SK-N-SH treated with all-trans-retinoic acid at 6 μM for 48 hours (cell line): ENCODE measurements at regions not wholly inside any gene's neighbourhood (a gene's known extent, or its start where the extent isn't known, plus 50 kb on each side); places are given as distances from the start of the nearest gene placed in this dataset.
"Not testable (repeated sequence)": the region's sequence is repeated elsewhere in the genome, so short reads cannot be mapped to it uniquely, and the experiment has no call there.

Experiments used
- ATAC-seq: fragments of 200-7000 bp; cut with Tn5 transposase; 3 replicates; pipeline ENCODE4 v1.9.1; 2020; ENCODE audit warnings: mild to moderate bottlenecking, moderate library complexity
- ARNTL ChIP-seq: fragments of 450-650 bp; formaldehyde crosslinking; IDR thresholded peaks from 2 replicates; pipeline ENCODE4 v1.5.0; 2020; ENCODE audit warnings: low read depth, mild to moderate bottlenecking, moderate library complexity, borderline replicate concordance
- CSDC2 ChIP-seq: fragments of 250-450 bp; sonication (Bioruptor Pico); IDR thresholded peaks from 2 replicates; pipeline ENCODE4 v1.5.0; 2020; ENCODE audit warnings: mild to moderate bottlenecking, moderate library complexity
- ESRRG ChIP-seq: fragments of 250-450 bp; sonication (Bioruptor Pico); IDR thresholded peaks from 2 replicates; pipeline ENCODE4 v1.6.1; 2021; ENCODE audit warnings: mild to moderate bottlenecking
- GLIS3 ChIP-seq: fragments of 250-450 bp; sonication (Bioruptor Pico); IDR thresholded peaks from 2 replicates; pipeline ENCODE4 v1.5.0; 2020; ENCODE audit warnings: mild to moderate bottlenecking, moderate library complexity
- ISL1 ChIP-seq: fragments of 250-450 bp; sonication (Bioruptor Pico); IDR thresholded peaks from 2 replicates; pipeline ENCODE4 v2.1.2; 2022; ENCODE audit warnings: mild to moderate bottlenecking, moderate library complexity
- OSR1 ChIP-seq: fragments of 250-450 bp; sonication (Bioruptor Pico); IDR thresholded peaks from 2 replicates; pipeline ENCODE4 v1.8.0; 2022; ENCODE audit warnings: moderate library complexity, mild to moderate bottlenecking, inconsistent platforms
- PATZ1 ChIP-seq: fragments of 250-450 bp; sonication (Bioruptor Pico); IDR thresholded peaks from 2 replicates; pipeline ENCODE4 v1.8.0; 2020; ENCODE audit warnings: mild to moderate bottlenecking, moderate library complexity, borderline replicate concordance
- PPARA ChIP-seq: fragments of 250-450 bp; sonication (Bioruptor Pico); IDR thresholded peaks from 2 replicates; pipeline ENCODE4 v1.5.0; 2020; ENCODE audit warnings: mild to moderate bottlenecking, borderline replicate concordance
- SNAI2 ChIP-seq: fragments of 250-450 bp; sonication (Bioruptor Pico); IDR thresholded peaks from 2 replicates; pipeline ENCODE4 v1.5.0; 2020; ENCODE audit warnings: mild to moderate bottlenecking, moderate library complexity
- TCF4 ChIP-seq: fragments of 250-450 bp; sonication (Bioruptor Pico); IDR thresholded peaks from 2 replicates; pipeline ENCODE4 v1.8.0; 2021; ENCODE audit warnings: mild to moderate bottlenecking, moderate library complexity, borderline replicate concordance
- TOX ChIP-seq: fragments of 250-450 bp; sonication (Bioruptor Pico); IDR thresholded peaks from 2 replicates; pipeline ENCODE4 v1.8.0; 2021; ENCODE audit warnings: mild to moderate bottlenecking, moderate library complexity, borderline replicate concordance
- TSHZ2 ChIP-seq: fragments of 250-450 bp; sonication (Bioruptor Pico); IDR thresholded peaks from 2 replicates; pipeline ENCODE4 v1.5.0; 2020; ENCODE audit warnings: mild to moderate bottlenecking, moderate library complexity
- ZFP3 ChIP-seq: fragments of 250-450 bp; sonication (Bioruptor Pico); IDR thresholded peaks from 2 replicates; pipeline ENCODE4 v1.5.0; 2020; ENCODE audit warnings: mild to moderate bottlenecking, moderate library complexity
- ZFP30 ChIP-seq: fragments of 450-650 bp; formaldehyde crosslinking; IDR thresholded peaks from 2 replicates; pipeline ENCODE4 v1.5.0; 2022; ENCODE audit warnings: mild to moderate bottlenecking, moderate library complexity
- ZNF565 ChIP-seq: fragments of 450-650 bp; formaldehyde crosslinking; conservative IDR thresholded peaks from 2 replicates; pipeline ENCODE4 v1.5.0; 2020; ENCODE audit warnings: low read depth, mild to moderate bottlenecking, moderate library complexity
- ZNF70 ChIP-seq: fragments of 450-650 bp; formaldehyde crosslinking; IDR thresholded peaks from 2 replicates; pipeline ENCODE4 v1.5.0; 2020; ENCODE audit warnings: mild to moderate bottlenecking, moderate library complexity
- ZNF8 ChIP-seq: fragments of 450-650 bp; formaldehyde crosslinking; IDR thresholded peaks from 2 replicates; pipeline ENCODE4 v1.5.0; 2020; ENCODE audit warnings: mild to moderate bottlenecking, moderate library complexity
- TF ChIP-seq, protein P1 (sequence below): fragments of 250-450 bp; sonication (Bioruptor Pico); IDR thresholded peaks from 2 replicates; pipeline ENCODE4 v1.5.1; 2020; ENCODE audit warnings: low read depth, mild to moderate bottlenecking, moderate library complexity
- TF ChIP-seq, protein P2 (sequence below): fragments of 250-450 bp; sonication (Bioruptor Pico); IDR thresholded peaks from 2 replicates; pipeline ENCODE4 v1.8.0; 2021; ENCODE audit warnings: low read depth, mild to moderate bottlenecking, moderate library complexity, borderline replicate concordance

DNA sequence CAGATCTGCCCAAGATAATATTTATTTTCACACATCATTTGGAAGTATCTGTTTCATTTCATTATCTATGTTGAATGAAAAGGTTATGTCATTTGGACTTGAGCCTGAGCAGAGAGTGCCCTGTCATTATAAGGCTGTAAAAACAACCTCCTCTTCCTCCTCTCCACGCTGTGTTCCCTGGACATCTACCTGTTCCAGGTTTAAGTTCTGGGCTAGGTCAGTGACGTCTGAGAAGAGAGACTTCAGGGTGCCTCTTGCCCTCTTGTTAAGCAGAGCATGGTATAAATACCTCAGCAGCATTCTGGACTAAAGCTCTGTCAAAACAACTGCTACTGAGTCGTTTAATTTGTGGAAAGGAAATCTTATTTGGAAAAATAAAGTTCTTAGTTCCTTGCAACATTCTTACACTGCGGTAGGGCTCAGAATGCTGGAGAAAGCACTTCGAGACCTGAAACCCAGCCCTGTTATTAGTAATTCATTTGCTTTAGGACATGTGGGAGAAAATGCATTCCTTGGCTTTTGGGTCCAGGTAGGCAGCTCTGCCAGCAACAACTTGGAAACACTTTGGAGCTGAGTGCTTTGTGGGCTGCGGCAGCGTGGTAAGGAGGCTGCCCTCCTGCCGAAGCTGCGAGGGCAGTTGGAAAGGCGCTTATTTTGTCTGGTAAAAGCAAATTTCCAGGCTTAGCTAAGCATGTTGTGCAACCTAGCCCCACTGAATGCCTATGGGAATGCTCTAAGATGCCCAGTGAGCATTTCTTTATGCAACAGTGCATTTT lies 91.8 kb upstream of the NEDD4L start:
- no peak for ATAC-seq
- no peak for TF ChIP-seq OSR1 (CRISPR knock-in tag)
- TF ChIP-seq CSDC2 (CRISPR knock-in tag), result no peak
- TF ChIP-seq ZNF565 (CRISPR knock-in tag), result no peak
- no peak for TF ChIP-seq TCF4 (CRISPR knock-in tag)
- no peak for TF ChIP-seq SNAI2 (CRISPR knock-in tag)
- TF ChIP-seq ZFP30 (CRISPR knock-in tag), result no peak
- TF ChIP-seq TOX, result no peak

- ATAC-seq, result no peak
- TF ChIP-seq ISL1 (no peak), ZFP3 (CRISPR knock-in tag) (no peak)
- TF ChIP-seq, protein P1, sequence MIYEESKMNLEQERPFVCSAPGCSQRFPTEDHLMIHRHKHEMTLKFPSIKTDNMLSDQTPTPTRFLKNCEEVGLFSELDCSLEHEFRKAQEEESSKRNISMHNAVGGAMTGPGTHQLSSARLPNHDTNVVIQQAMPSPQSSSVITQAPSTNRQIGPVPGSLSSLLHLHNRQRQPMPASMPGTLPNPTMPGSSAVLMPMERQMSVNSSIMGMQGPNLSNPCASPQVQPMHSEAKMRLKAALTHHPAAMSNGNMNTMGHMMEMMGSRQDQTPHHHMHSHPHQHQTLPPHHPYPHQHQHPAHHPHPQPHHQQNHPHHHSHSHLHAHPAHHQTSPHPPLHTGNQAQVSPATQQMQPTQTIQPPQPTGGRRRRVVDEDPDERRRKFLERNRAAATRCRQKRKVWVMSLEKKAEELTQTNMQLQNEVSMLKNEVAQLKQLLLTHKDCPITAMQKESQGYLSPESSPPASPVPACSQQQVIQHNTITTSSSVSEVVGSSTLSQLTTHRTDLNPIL (CRISPR knock-in tag), result no peak
Observed at GRCh38 chr18:57951117-57951796, 92.8 kb upstream of the NEDD4L start.

DNA sequence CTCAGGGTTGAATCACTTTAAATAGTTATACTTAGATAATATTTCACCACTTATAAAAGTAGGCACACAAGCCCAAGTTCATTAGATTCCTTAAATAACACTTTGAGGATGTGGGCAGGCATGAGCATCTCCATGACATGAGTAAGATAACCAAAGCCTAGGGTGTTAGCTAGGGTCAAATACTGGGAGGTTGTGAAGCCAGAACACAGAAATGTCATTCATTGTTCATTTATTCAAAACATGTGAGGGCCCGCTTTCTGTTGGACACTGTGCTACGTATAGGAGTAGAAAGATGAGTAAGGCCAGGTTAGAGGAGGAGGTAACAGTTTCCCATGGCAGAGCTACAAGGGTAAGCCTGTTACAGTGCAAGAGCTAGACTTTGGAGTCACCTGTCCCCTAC lies 93.5 kb upstream of the NEDD4L start:
- TF ChIP-seq TSHZ2 (CRISPR knock-in tag) (no peak), ARNTL (no peak), ESRRG (CRISPR knock-in tag) (no peak), ZFP3 (CRISPR knock-in tag) (no peak), CSDC2 (CRISPR knock-in tag) (no peak), PPARA (CRISPR knock-in tag) (no peak)
- TF ChIP-seq, protein P1 (CRISPR knock-in tag), result no peak
- ATAC-seq, result no peak

DNA sequence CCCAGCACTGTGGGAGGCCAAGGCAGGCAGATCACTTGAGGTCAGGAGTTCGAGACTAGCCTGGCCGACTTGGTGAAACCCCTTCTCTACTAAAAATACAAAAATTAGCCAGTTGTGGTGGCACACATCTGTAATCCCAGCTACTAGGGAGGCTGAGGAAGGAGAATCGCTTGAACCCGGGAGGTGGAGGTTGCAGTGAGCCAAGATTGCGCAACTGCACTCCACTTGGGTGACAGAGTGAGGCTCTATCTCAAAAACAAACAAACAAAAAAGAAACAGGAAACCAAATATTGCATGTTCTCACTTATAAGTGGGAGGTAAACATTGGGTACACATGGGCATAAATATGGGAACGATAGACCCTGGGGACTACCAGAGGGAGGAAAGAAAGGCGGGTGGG lies 94.7 kb upstream of the NEDD4L start:
- ATAC-seq, result not testable (repeated sequence)

DNA sequence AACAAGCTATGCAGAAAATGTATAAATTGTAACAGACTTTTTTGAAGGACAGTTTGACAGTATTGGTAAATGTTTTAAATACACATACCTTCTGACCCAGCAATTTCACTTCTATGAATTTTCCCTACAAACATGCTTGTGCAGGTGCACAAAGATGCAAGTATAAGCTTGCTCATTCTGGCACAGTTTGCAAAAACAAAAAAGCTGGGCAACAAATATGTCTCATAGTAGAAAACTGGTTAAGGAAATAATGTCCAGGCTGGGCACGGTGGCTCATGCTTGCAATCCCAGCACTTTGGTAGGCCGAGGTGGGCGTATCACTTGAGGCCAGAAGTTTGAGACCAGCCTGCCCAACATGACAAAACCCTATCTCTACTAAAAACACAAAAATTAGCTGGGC lies 96.9 kb upstream of the NEDD4L start:
- TF ChIP-seq ARNTL (no peak), PATZ1 (no peak), ZNF70 (CRISPR knock-in tag) (no peak), CSDC2 (CRISPR knock-in tag) (no peak), ZFP30 (CRISPR knock-in tag) (no peak), TSHZ2 (CRISPR knock-in tag) (no peak), GLIS3 (CRISPR knock-in tag) (no peak), ISL1 (no peak), ZNF565 (CRISPR knock-in tag) (no peak), SNAI2 (CRISPR knock-in tag) (no peak), PPARA (CRISPR knock-in tag) (no peak), ZNF8 (CRISPR knock-in tag) (no peak), TCF4 (CRISPR knock-in tag) (no peak)
- TF ChIP-seq, protein P2, sequence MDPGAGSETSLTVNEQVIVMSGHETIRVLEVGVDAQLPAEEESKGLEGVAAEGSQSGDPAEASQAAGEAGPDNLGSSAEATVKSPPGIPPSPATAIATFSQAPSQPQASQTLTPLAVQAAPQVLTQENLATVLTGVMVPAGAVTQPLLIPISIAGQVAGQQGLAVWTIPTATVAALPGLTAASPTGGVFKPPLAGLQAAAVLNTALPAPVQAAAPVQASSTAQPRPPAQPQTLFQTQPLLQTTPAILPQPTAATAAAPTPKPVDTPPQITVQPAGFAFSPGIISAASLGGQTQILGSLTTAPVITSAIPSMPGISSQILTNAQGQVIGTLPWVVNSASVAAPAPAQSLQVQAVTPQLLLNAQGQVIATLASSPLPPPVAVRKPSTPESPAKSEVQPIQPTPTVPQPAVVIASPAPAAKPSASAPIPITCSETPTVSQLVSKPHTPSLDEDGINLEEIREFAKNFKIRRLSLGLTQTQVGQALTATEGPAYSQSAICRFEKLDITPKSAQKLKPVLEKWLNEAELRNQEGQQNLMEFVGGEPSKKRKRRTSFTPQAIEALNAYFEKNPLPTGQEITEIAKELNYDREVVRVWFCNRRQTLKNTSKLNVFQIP, result no peak
- ATAC-seq, result no peak
